ENCODE measurements at regions not wholly inside any gene's neighbourhood (a gene's known extent, or its start where the extent isn't known, plus 50 kb on each side); places are given as distances from the start of the nearest gene placed in this dataset.
"Not testable (repeated sequence)": the region's sequence is repeated elsewhere in the genome, so short reads cannot be mapped to it uniquely, and the experiment has no call there.

- intact Hi-C loops (cut with DNase I) = no loop called here
- no peak for TF ChIP-seq POLR2A (IDR thresholded peaks at IDR 0.05)
- TF ChIP-seq, protein P1, sequence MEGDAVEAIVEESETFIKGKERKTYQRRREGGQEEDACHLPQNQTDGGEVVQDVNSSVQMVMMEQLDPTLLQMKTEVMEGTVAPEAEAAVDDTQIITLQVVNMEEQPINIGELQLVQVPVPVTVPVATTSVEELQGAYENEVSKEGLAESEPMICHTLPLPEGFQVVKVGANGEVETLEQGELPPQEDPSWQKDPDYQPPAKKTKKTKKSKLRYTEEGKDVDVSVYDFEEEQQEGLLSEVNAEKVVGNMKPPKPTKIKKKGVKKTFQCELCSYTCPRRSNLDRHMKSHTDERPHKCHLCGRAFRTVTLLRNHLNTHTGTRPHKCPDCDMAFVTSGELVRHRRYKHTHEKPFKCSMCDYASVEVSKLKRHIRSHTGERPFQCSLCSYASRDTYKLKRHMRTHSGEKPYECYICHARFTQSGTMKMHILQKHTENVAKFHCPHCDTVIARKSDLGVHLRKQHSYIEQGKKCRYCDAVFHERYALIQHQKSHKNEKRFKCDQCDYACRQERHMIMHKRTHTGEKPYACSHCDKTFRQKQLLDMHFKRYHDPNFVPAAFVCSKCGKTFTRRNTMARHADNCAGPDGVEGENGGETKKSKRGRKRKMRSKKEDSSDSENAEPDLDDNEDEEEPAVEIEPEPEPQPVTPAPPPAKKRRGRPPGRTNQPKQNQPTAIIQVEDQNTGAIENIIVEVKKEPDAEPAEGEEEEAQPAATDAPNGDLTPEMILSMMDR (IDR thresholded peaks at IDR 0.05) = no peak
- DNase-seq = no peak
- no peaks in the 10 kb centered on the region for H3K9me3 ChIP-seq
- WGBS, 2 donors = 43 to 65% methylated on average over 4 of the region's 4 CpGs
- no peaks in the 10 kb centered on the region for H3K36me3 ChIP-seq
- no peaks in the 10 kb centered on the region for H3K27me3 ChIP-seq
- no peak overlapping the region for H3K4me3 ChIP-seq
- no peaks in the 10 kb centered on the region for H3K4me1 ChIP-seq
- no peak overlapping the region for H3K27ac ChIP-seq
These were observed 114.6 kb upstream of the THUMPD2 start for GRCh38 chr2:39893616-39894015.

- intact Hi-C loops (cut with DNase I) = no loop called here
- Histone ChIP-seq H3K27ac (peak overlapping the region in 2 of 4 donors; percentile 16 to 33), H3K4me3 (no peak overlapping the region), H3K36me3 (no peaks in the 10 kb centered on the region), H3K9me3 (no peaks in the 10 kb centered on the region), H3K4me1 (peaks cover 0 to 10% (median 0%) of the 10 kb centered on the region in 3 donors), H3K27me3 (no peaks in the 10 kb centered on the region)
- TF ChIP-seq POLR2A (IDR thresholded peaks at IDR 0.05) = no peak
- TF ChIP-seq, protein P1 (IDR thresholded peaks at IDR 0.05) = no peak
- WGBS, 2 donors = 36 to 37% methylated on average over 1 of the region's 1 CpG
- DNase-seq = no peak
These were observed 102.9 kb upstream of the THUMPD2 start for GRCh38 chr2:39881948-39882347.

GRCh38 chr2:39881494-39881893 is 102.4 kb upstream of the THUMPD2 start:
- Histone ChIP-seq H3K4me3 (no peak overlapping the region), H3K9me3 (no peaks in the 10 kb centered on the region), H3K36me3 (no peaks in the 10 kb centered on the region), H3K4me1 (peaks cover 0 to 10% (median 0%) of the 10 kb centered on the region in 3 donors), H3K27me3 (no peaks in the 10 kb centered on the region), H3K27ac (peak overlapping the region in 1 of 4 donors; percentile 33)
- intact Hi-C loops (cut with DNase I) = no loop called here
- DNase-seq = no peak
- TF ChIP-seq, protein P1 (IDR thresholded peaks at IDR 0.05) = no peak
- no peak for TF ChIP-seq POLR2A (IDR thresholded peaks at IDR 0.05)

DNA sequence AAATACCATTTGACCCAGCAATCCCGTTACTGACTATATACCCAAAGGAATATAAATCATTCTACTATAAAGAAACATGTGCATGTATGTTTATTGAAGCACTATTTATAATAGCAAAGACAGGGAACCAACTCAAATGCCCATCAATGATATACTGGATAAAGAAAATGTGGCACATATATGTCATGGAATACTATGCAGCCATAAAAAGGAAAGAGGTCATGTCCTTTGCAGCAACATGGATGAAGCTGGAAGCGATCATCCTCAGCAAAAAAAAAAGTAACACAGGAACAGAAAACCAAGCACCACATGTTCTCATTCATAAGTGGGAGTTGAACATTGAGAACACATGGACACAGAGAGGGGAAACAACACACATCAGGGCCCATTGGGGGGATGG is 99.9 kb upstream of the THUMPD2 start:
- DNase-seq; H3K36me3 ChIP-seq; H3K27me3 ChIP-seq; H3K9me3 ChIP-seq; H3K27ac ChIP-seq; intact Hi-C loops (cut with DNase I); H3K4me3 ChIP-seq: not testable (repeated sequence)
- 89 to 94% methylated on average over 2 of the region's 2 CpGs for WGBS, 2 donors
- H3K4me1 ChIP-seq = peaks cover 3 to 25% (median 11%) of the 10 kb centered on the region in 3 donors

- no peaks in the 10 kb centered on the region for H3K27me3 ChIP-seq
- H3K4me1 ChIP-seq = peaks cover 3 to 19% (median 11%) of the 10 kb centered on the region in 3 donors
- H3K4me3 ChIP-seq = no peak overlapping the region
- intact Hi-C loops (cut with DNase I) = no loop called here
- no peaks in the 10 kb centered on the region for H3K36me3 ChIP-seq
- no peaks in the 10 kb centered on the region for H3K9me3 ChIP-seq
- 38 to 45% methylated on average over 1 of the region's 1 CpG for WGBS, 2 donors
- DNase-seq = no peak
- H3K27ac ChIP-seq = peak overlapping the region in 3 of 4 donors; percentile 48 to 61 (median 54)
- no peak for TF ChIP-seq POLR2A (IDR thresholded peaks at IDR 0.05)
- TF ChIP-seq, protein P1 (IDR thresholded peaks at IDR 0.05) = no peak
These were observed 96.8 kb upstream of the THUMPD2 start for GRCh38 chr2:39875914-39876267.
